IMR-90 (cell line): ENCODE measurements at regions not wholly inside any gene's neighbourhood (a gene's known extent, or its start where the extent isn't known, plus 50 kb on each side); places are given as distances from the start of the nearest gene placed in this dataset.

Experiments
- ATAC-seq: fragments of 200-7000 bp; cut with Tn5 transposase; 2 replicates; pipeline ENCODE4 v1.9.1; 2020; ENCODE audit warnings: low read depth, mild to moderate bottlenecking, moderate library complexity
- BruUV-seq: library from RNA; stranded (reverse); fragments of 400-500 nt; replicated peaks from 2 replicates; lab custom pipeline; 2021; lab: Mats Ljungman, UMichigan
- CTCF ChIA-PET: fragments of 300-600 bp; formaldehyde crosslinking; extraction: SDS; loops from one replicate; lab custom pipeline; 2021; ENCODE audit warnings: antibody characterized with exemption; lab: Yijun Ruan, JAX
- POLR2A ChIA-PET: fragments of 300-600 bp; sonication (Branson Sonifier 250); formaldehyde crosslinking; loops from one replicate; lab custom pipeline; 2022; ENCODE audit warnings: antibody characterized with exemption; ENCODE audit not compliant: unreplicated experiment; lab: Charles Lee
- DNase-seq: peaks from one replicate; pipeline ENCODE4 v3.0.0; 2013
- H2AFZ ChIP-seq: replicated peaks from 2 replicates; pipeline ENCODE3; 2013; ENCODE audit warnings: low read length, mild to moderate bottlenecking; ENCODE audit not compliant: poor library complexity
- H2AK5ac ChIP-seq: 2 replicates; pipeline ENCODE4 v1.6.1; 2013; ENCODE audit warnings: low read depth, low read length, inconsistent platforms
- H2AK9ac ChIP-seq: replicated peaks from 2 replicates; pipeline ENCODE3; 2013; ENCODE audit warnings: mild to moderate bottlenecking, low read depth, low read length, moderate library complexity; ENCODE audit not compliant: poor library complexity
- H2BK120ac ChIP-seq: 2 replicates; pipeline ENCODE4 v1.6.1; 2013; ENCODE audit warnings: low read depth, low read length, inconsistent platforms
- H2BK15ac ChIP-seq: 3 replicates; pipeline ENCODE4 v1.6.1; 2013; ENCODE audit warnings: low read depth, low read length, inconsistent platforms
- H2BK20ac ChIP-seq: 2 replicates; pipeline ENCODE4 v1.6.1; 2013; ENCODE audit warnings: low read depth, mild to moderate bottlenecking, inconsistent platforms, low read length, moderate library complexity
- H2BK5ac ChIP-seq: 2 replicates; pipeline ENCODE4 v1.6.1; 2013; ENCODE audit warnings: mild to moderate bottlenecking, low read depth, low read length, inconsistent platforms; ENCODE audit not compliant: poor library complexity, severe bottlenecking
- H3K14ac ChIP-seq: replicated peaks from 2 replicates; pipeline ENCODE4 v1.6.1; 2013; ENCODE audit warnings: low read depth, low read length, inconsistent platforms
- H3K18ac ChIP-seq: 2 replicates; pipeline ENCODE4 v1.6.1; 2013; ENCODE audit warnings: low read depth, low read length, control low read depth
- H3K23ac ChIP-seq: 2 replicates; pipeline ENCODE4 v1.6.1; 2013; ENCODE audit warnings: low read depth, low read length, inconsistent platforms
- H3K27ac ChIP-seq: 2 replicates; pipeline ENCODE4 v1.5.1; 2013; ENCODE audit warnings: mild to moderate bottlenecking, control low read depth, low read length; ENCODE audit not compliant: insufficient read depth
- H3K27me3 ChIP-seq: 2 replicates; pipeline ENCODE4 v1.6.1; 2013; ENCODE audit warnings: low read length; ENCODE audit not compliant: control insufficient read depth, insufficient read depth
- H3K36me3 ChIP-seq: 2 replicates; pipeline ENCODE4 v1.6.1; 2013; ENCODE audit warnings: low read length, mixed read lengths; ENCODE audit not compliant: control insufficient read depth, insufficient read depth
- H3K4ac ChIP-seq: 2 replicates; pipeline ENCODE4 v1.6.1; 2013; ENCODE audit warnings: low read depth, low read length, inconsistent platforms
- H3K4me1 ChIP-seq: 2 replicates; pipeline ENCODE4 v1.6.1; 2013; ENCODE audit warnings: low read length, mixed read lengths; ENCODE audit not compliant: control insufficient read depth, insufficient read depth
- H3K4me2 ChIP-seq: 2 replicates; pipeline ENCODE4 v1.6.1; 2013; ENCODE audit warnings: low read depth, mild to moderate bottlenecking, control low read depth, low read length, moderate library complexity
- H3K4me3 ChIP-seq: 2 replicates; pipeline ENCODE4 v1.5.1; 2013; ENCODE audit warnings: low read depth, mild to moderate bottlenecking, control low read depth, low read length, moderate library complexity; ENCODE audit not compliant: insufficient read depth
- H3K56ac ChIP-seq: 2 replicates; pipeline ENCODE4 v1.6.1; 2013; ENCODE audit warnings: low read length, inconsistent platforms; ENCODE audit not compliant: insufficient read depth; ENCODE audit errors: extremely low read depth
- H3K79me1 ChIP-seq, 2 experiments: 2 replicates each; pipeline ENCODE4 v1.6.1; 2013; ENCODE audit warnings: low read length in 2 of 2, inconsistent platforms in 1 of 2, low read depth in 1 of 2
- H3K9ac ChIP-seq: 2 replicates; pipeline ENCODE4 v1.6.1; 2013; ENCODE audit warnings: low read depth, low read length, control low read depth
- H3K9me1 ChIP-seq: 2 replicates; pipeline ENCODE4 v1.6.1; 2013; ENCODE audit warnings: low read length, inconsistent platforms; ENCODE audit not compliant: insufficient read depth
- H3K9me3 ChIP-seq: 2 replicates; pipeline ENCODE4 v1.6.1; 2013; ENCODE audit warnings: low read length; ENCODE audit not compliant: control insufficient read depth, insufficient read depth
- H4K20me1 ChIP-seq: 2 replicates; pipeline ENCODE4 v1.6.1; 2013; ENCODE audit warnings: low read length, inconsistent platforms; ENCODE audit not compliant: insufficient read depth
- H4K5ac ChIP-seq: 2 replicates; pipeline ENCODE4 v1.6.1; 2013; ENCODE audit warnings: mild to moderate bottlenecking, low read depth, low read length, control low read depth
- H4K8ac ChIP-seq, 2 experiments: 2 replicates each; pipeline ENCODE4 v1.6.1; 2013; ENCODE audit warnings: low read depth in 2 of 2, low read length in 2 of 2, control low read depth in 1 of 2, inconsistent platforms in 1 of 2
- H4K91ac ChIP-seq: 2 replicates; pipeline ENCODE4 v1.6.1; 2013; ENCODE audit warnings: low read depth, low read length, inconsistent platforms; ENCODE audit not compliant: insufficient read depth
- CEBPB ChIP-seq: IDR thresholded peaks from 2 replicates; pipeline ENCODE4 v1.6.1; 2012; ENCODE audit warnings: low read depth, low read length, improper control_type of control experiment
- ELK1 ChIP-seq: fragments of 150-350 bp; IDR thresholded peaks from 2 replicates; pipeline ENCODE4 v1.6.1; 2016; ENCODE audit warnings: low read depth, mild to moderate bottlenecking, low read length, moderate library complexity, borderline replicate concordance
- FOS ChIP-seq: fragments of 150-350 bp; IDR thresholded peaks from 2 replicates; pipeline ENCODE4 v1.6.1; 2016; ENCODE audit warnings: low read depth, low read length
- MAFK ChIP-seq: IDR thresholded peaks from 2 replicates; pipeline ENCODE4 v1.6.1; 2012; ENCODE audit warnings: low read depth, low read length, improper control_type of control experiment
- MXI1 ChIP-seq: IDR thresholded peaks from 2 replicates; pipeline ENCODE4 v1.6.1; 2012; ENCODE audit warnings: low read depth, mild to moderate bottlenecking, low read length, moderate library complexity, borderline replicate concordance
- WGBS, 2 experiments: methylation state at CpG; one replicate each; pipeline versions ENCODE4 v1.1.5 to v1.1.7; 2013; ENCODE audit warnings: missing lambda C conversion rate in 2 of 2; ENCODE audit not compliant: insufficient read length in 1 of 2; ENCODE audit errors: extremely low coverage in 2 of 2; 5-methylcytosine and 5-hydroxymethylcytosine counted together
- dilution Hi-C: fragments of 300-500 bp; cut with HindIII; formaldehyde crosslinking; loops from one replicate; pipeline ENCODE4 v1.14.3; 2018; ENCODE audit warnings: low sequenced_read_pairs; ENCODE audit not compliant: unreplicated experiment
- in situ Hi-C: fragments of 300-500 bp; cut with MboI; formaldehyde crosslinking; loops from 3 replicates; pipeline ENCODE4 v1.14.3; 2019; ENCODE audit warnings: low sequenced_read_pairs, inconsistent platforms, mixed read lengths
- intact Hi-C: fragments of 100-400 bp; cut with micrococcal nuclease; formaldehyde crosslinking; loops from 2 replicates; pipeline ENCODE4 v1.10.0; 2022

DNA sequence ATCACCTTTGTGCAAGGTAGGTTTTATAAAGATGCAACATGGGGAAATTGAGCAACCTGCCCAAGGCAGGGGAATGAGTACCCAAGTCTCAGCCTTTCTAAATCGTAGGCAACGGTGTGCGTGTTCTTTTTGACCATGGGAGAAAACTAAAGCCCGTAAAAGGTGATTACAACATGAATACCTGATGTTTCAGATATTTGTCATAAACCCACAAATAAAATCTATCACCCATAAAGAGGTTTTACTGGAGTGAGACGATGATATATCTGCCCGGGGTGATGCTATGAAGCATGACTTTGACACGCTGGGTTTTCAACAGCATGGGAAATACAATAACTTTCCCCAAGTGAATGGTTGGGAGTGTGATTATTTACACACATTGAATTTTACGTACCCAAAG is 406.3 kb upstream of the KLF6 start:
- H3K56ac ChIP-seq, result no peak overlapping the region
- no peaks in the 10 kb centered on the region for H3K36me3 ChIP-seq
- H4K91ac ChIP-seq, result no peak overlapping the region
- DNase-seq (no peak), ATAC-seq (no peak)
- no peak overlapping the region for H3K23ac ChIP-seq
- peaks cover 4% of the 10 kb centered on the region; the same call in 1 of the 2 replicates for H3K4me1 ChIP-seq
- no peak overlapping the region for H3K14ac ChIP-seq
- TF ChIP-seq ELK1, result no peak
- TF ChIP-seq MAFK, result no peak
- no peak for TF ChIP-seq MXI1
- no peak for TF ChIP-seq FOS
- TF ChIP-seq CEBPB, result no peak
- dilution Hi-C loops, result no loop called here
- no peak overlapping the region for H2AK5ac ChIP-seq
- no peak overlapping the region for H3K4me2 ChIP-seq
- H2BK5ac ChIP-seq, result no peak overlapping the region
- H2BK20ac ChIP-seq, result no peak overlapping the region
- no peak overlapping the region for H4K5ac ChIP-seq
- no peak overlapping the region for H3K27ac ChIP-seq
- no TSS peak for BruUV-seq
- no peaks in the 10 kb centered on the region for H3K27me3 ChIP-seq
- ChIA-PET POLR2A (no interaction called here), CTCF (interaction anchor here (0.5 kb wide), 1 partner anchor 159 kb away, joined by 3 read pairs; no protein-coding TSS in a partner anchor)
- H2AK9ac ChIP-seq, result no peak overlapping the region
- in situ Hi-C loops, result no loop called here
- no peak overlapping the region for H2BK120ac ChIP-seq
- no peak overlapping the region for H3K4ac ChIP-seq
- H2BK15ac ChIP-seq, result no peak overlapping the region
- no CpG with 5 or more reads among the region's 8 CpGs for WGBS, 2 experiments
- H3K9ac ChIP-seq, result no peak overlapping the region
- no peak overlapping the region for H3K18ac ChIP-seq
- no peaks in the 10 kb centered on the region for H4K20me1 ChIP-seq
- H3K79me1 ChIP-seq, result no peaks in the 10 kb centered on the region
- H3K9me3 ChIP-seq, result no peaks in the 10 kb centered on the region
- H3K4me3 ChIP-seq, result no peak overlapping the region
- H2AFZ ChIP-seq, result no peak overlapping the region
- H4K8ac ChIP-seq, result no peak overlapping the region
- intact Hi-C loops, result no loop called here
- 0 out of 2 replicates have a peak, but pooled peaks cover 3% of the 10 kb centered on the region for H3K9me1 ChIP-seq
